ENCODE measurements at regions not wholly inside any gene's neighbourhood (a gene's known extent, or its start where the extent isn't known, plus 50 kb on each side); places are given as distances from the start of the nearest gene placed in this dataset.

- no peaks in the 10 kb centered on the region for H3K4me1 Mint-ChIP-seq
Measured at GRCh38 chr6:169903122-169903521, 151.7 kb downstream of the ERMARD start.

GRCh38 chr6:169902604-169903003 is 151.2 kb downstream of the ERMARD start:
- POLR2A ChIA-PET = no interaction called here
- CTCF ChIA-PET = interaction anchor here (1.3 kb wide), 1 partner anchor 25 kb away, joined by 3 read pairs; no protein-coding TSS in a partner anchor
- H3K27me3 Mint-ChIP-seq = no peaks in the 10 kb centered on the region
- H3K4me3 Mint-ChIP-seq = no peak overlapping the region
- no peak for DNase-seq
- no peak overlapping the region for H3K27ac Mint-ChIP-seq
- H3K4me1 Mint-ChIP-seq = no peaks in the 10 kb centered on the region
- no peaks in the 10 kb centered on the region for H3K36me3 Mint-ChIP-seq (ENCODE audit: low read depth)
- peaks cover 9% of the 10 kb centered on the region for H3K9me3 Mint-ChIP-seq

More at GRCh38 chr6:169903122-169903521, 151.7 kb downstream of the ERMARD start:
- no peaks in the 10 kb centered on the region for H3K36me3 Mint-ChIP-seq (ENCODE audit: low read depth)
- no peak for DNase-seq
- peaks cover 9% of the 10 kb centered on the region for H3K9me3 Mint-ChIP-seq
- ChIA-PET POLR2A (no interaction called here), CTCF (interaction anchor here (1.3 kb wide), 1 partner anchor 24 kb away, joined by 3 read pairs; no protein-coding TSS in a partner anchor)
- H3K27ac Mint-ChIP-seq = no peak overlapping the region
- H3K27me3 Mint-ChIP-seq = no peaks in the 10 kb centered on the region
- no peak overlapping the region for H3K4me3 Mint-ChIP-seq

- no peaks in the 10 kb centered on the region for H3K27me3 Mint-ChIP-seq
- no peaks in the 10 kb centered on the region for H3K4me1 Mint-ChIP-seq
Measured at GRCh38 chr6:169902070-169902469, 150.6 kb downstream of the ERMARD start.

GRCh38 chr6:169899481-169900145 is 148.2 kb downstream of the ERMARD start:
- CTCF ChIA-PET = no interaction called here
- Mint-ChIP-seq H3K36me3 (ENCODE audit: low read depth) (no peaks in the 10 kb centered on the region), H3K4me1 (no peaks in the 10 kb centered on the region), H3K27me3 (no peaks in the 10 kb centered on the region), H3K4me3 (no peak overlapping the region), H3K9me3 (peaks cover 9% of the 10 kb centered on the region), H3K27ac (no peak overlapping the region)
- DNase-seq = no peak
- POLR2A ChIA-PET = no interaction called here

More at GRCh38 chr6:169902070-169902469, 150.6 kb downstream of the ERMARD start:
- CTCF ChIA-PET = no interaction called here
- POLR2A ChIA-PET = no interaction called here
- H3K36me3 Mint-ChIP-seq (ENCODE audit: low read depth) = no peaks in the 10 kb centered on the region
- no peak overlapping the region for H3K4me3 Mint-ChIP-seq
- DNase-seq = no peak
- H3K9me3 Mint-ChIP-seq = peaks cover 9% of the 10 kb centered on the region
- H3K27ac Mint-ChIP-seq = no peak overlapping the region

GRCh38 chr6:169898788-169899480 is 147.5 kb downstream of the ERMARD start:
- H3K4me3 Mint-ChIP-seq = no peak overlapping the region
- no peaks in the 10 kb centered on the region for H3K4me1 Mint-ChIP-seq
- ChIA-PET CTCF (no interaction called here), POLR2A (no interaction called here)
- peaks cover 9% of the 10 kb centered on the region for H3K9me3 Mint-ChIP-seq
- H3K27ac Mint-ChIP-seq = no peak overlapping the region
- no peak for DNase-seq
- H3K27me3 Mint-ChIP-seq = no peaks in the 10 kb centered on the region
- no peaks in the 10 kb centered on the region for H3K36me3 Mint-ChIP-seq (ENCODE audit: low read depth)

GRCh38 chr6:169897601-169898358 is 146.4 kb downstream of the ERMARD start:
- Mint-ChIP-seq H3K4me3 (no peak overlapping the region), H3K27ac (no peak overlapping the region), H3K36me3 (ENCODE audit: low read depth) (no peaks in the 10 kb centered on the region), H3K4me1 (no peaks in the 10 kb centered on the region), H3K27me3 (no peaks in the 10 kb centered on the region), H3K9me3 (peaks cover 7% of the 10 kb centered on the region)
- CTCF ChIA-PET = no interaction called here
- POLR2A ChIA-PET = no interaction called here
- no peak for DNase-seq

- POLR2A ChIA-PET = no interaction called here
- no peaks in the 10 kb centered on the region for H3K27me3 Mint-ChIP-seq
- peaks cover 7% of the 10 kb centered on the region for H3K9me3 Mint-ChIP-seq
- DNase-seq = no peak
- CTCF ChIA-PET = no interaction called here
- H3K4me3 Mint-ChIP-seq = no peak overlapping the region
- no peak overlapping the region for H3K27ac Mint-ChIP-seq
- H3K4me1 Mint-ChIP-seq = no peaks in the 10 kb centered on the region
- H3K36me3 Mint-ChIP-seq (ENCODE audit: low read depth) = no peaks in the 10 kb centered on the region
Measured at GRCh38 chr6:169896826-169897456, 145.5 kb downstream of the ERMARD start.

- Mint-ChIP-seq H3K27me3 (no peaks in the 10 kb centered on the region), H3K36me3 (ENCODE audit: low read depth) (no peaks in the 10 kb centered on the region), H3K4me1 (no peaks in the 10 kb centered on the region), H3K9me3 (peaks cover 5% of the 10 kb centered on the region), H3K27ac (no peak overlapping the region), H3K4me3 (no peak overlapping the region)
- no peak for DNase-seq
- ChIA-PET POLR2A (no interaction called here), CTCF (no interaction called here)
Measured at GRCh38 chr6:169895926-169896761, 144.7 kb downstream of the ERMARD start.

GRCh38 chr6:169895000-169895759 is 143.8 kb downstream of the ERMARD start:
- DNase-seq = no peak
- H3K9me3 Mint-ChIP-seq = peaks cover 8% of the 10 kb centered on the region
- no peaks in the 10 kb centered on the region for H3K27me3 Mint-ChIP-seq
- ChIA-PET CTCF (no interaction called here), POLR2A (no interaction called here)
- H3K27ac Mint-ChIP-seq = no peak overlapping the region
- no peaks in the 10 kb centered on the region for H3K4me1 Mint-ChIP-seq
- H3K4me3 Mint-ChIP-seq = no peak overlapping the region
- no peaks in the 10 kb centered on the region for H3K36me3 Mint-ChIP-seq (ENCODE audit: low read depth)

GRCh38 chr6:169894377-169894960 is 143.0 kb downstream of the ERMARD start:
- H3K4me3 Mint-ChIP-seq = no peak overlapping the region
- H3K4me1 Mint-ChIP-seq = no peaks in the 10 kb centered on the region
- H3K9me3 Mint-ChIP-seq = peaks cover 8% of the 10 kb centered on the region
- H3K27me3 Mint-ChIP-seq = no peaks in the 10 kb centered on the region
- ChIA-PET POLR2A (no interaction called here), CTCF (interaction anchor here (0.6 kb wide), 1 partner anchor 19 kb away, joined by 3 read pairs; no protein-coding TSS in a partner anchor)
- H3K36me3 Mint-ChIP-seq (ENCODE audit: low read depth) = no peaks in the 10 kb centered on the region
- H3K27ac Mint-ChIP-seq = no peak overlapping the region
- DNase-seq = no peak

- DNase-seq = no peak
- Mint-ChIP-seq H3K4me3 (no peak overlapping the region), H3K27ac (no peak overlapping the region), H3K9me3 (peaks cover 8% of the 10 kb centered on the region), H3K27me3 (no peaks in the 10 kb centered on the region), H3K36me3 (ENCODE audit: low read depth) (no peaks in the 10 kb centered on the region), H3K4me1 (no peaks in the 10 kb centered on the region)
- POLR2A ChIA-PET = no interaction called here
- CTCF ChIA-PET = no interaction called here
Measured at GRCh38 chr6:169893624-169894023, 142.2 kb downstream of the ERMARD start.

- no peak overlapping the region for H3K4me3 Mint-ChIP-seq
- DNase-seq = no peak
Measured at GRCh38 chr6:169891846-169892245, 140.4 kb downstream of the ERMARD start.

More at GRCh38 chr6:169891846-169892245, 140.4 kb downstream of the ERMARD start:
- POLR2A ChIA-PET = no interaction called here
- Mint-ChIP-seq H3K9me3 (peaks cover 5% of the 10 kb centered on the region), H3K27ac (no peak overlapping the region), H3K4me1 (no peaks in the 10 kb centered on the region), H3K36me3 (ENCODE audit: low read depth) (no peaks in the 10 kb centered on the region), H3K27me3 (no peaks in the 10 kb centered on the region)
- CTCF ChIA-PET = no interaction called here

Measured in activated CD4-positive, alpha-beta T cell treated with anti-CD3 and anti-CD28 coated beads, Interleukin-2, amount 10 ng/mL, durations not matched to agents 7 days and 5 days (primary cell).